ENCODE measurements at regions not wholly inside any gene's neighbourhood (a gene's known extent, or its start where the extent isn't known, plus 50 kb on each side); places are given as distances from the start of the nearest gene placed in this dataset.

DNA sequence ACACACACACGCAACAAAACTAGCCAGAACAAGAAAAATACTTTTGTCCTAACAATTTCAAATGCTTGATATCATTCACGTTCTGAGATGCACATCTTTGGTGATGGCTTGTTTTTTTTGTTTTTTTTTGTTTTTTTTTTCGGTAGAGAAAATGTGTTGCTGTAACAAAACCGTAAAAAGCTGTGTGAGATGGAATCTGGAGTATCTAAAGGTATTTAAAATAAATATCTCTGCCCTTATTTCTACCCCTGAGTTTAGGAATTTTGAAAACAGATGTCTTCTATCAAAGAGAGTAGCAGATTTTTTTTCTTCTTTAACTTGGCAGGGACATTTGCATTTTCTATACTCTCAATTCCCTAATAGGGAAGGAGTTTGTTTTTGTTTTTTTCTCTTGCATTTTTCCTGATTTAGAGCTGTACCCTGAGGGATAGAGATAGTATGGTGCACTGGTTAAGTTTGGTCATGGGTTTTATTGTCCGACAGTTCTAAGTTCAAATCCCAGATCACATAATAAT lies 446.6 kb downstream of the KLF5 start:
- no peaks in the 10 kb centered on the region for H3K4me1 ChIP-seq
- no peaks in the 10 kb centered on the region for H3K27me3 ChIP-seq (ENCODE audit: low read depth)
- no peak for DNase-seq (ENCODE audit: low spot score in 2 of 2)
- H3K4me3 ChIP-seq, result no peak overlapping the region
- no peaks in the 10 kb centered on the region for H3K9me3 ChIP-seq
- no peaks in the 10 kb centered on the region for H3K36me3 ChIP-seq (replicated peaks)
- in situ Hi-C loops (cut with MboI; ENCODE audit: low sequenced_read_pairs), result no loop called here

DNA sequence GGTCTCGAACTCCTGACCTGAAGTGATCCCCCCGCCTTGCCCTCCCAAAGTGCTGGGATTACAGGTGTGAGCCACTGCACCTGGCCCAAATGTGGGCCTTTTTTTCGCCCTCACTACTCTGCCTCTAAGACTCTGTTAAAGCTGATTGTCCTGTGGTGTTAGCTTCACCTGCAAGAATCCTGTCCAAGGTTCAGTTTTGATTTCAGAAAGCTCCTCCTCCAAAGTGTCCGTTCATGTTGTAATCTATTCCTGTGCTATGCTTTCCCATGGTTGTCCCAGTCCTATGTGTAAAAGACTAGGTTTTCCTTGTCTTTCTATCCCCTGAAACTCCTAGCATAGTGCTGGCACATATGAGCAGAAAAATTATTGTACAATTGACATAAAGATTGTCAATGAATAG lies 440.9 kb downstream of the KLF5 start:
- in situ Hi-C loops (cut with MboI; ENCODE audit: low sequenced_read_pairs), result no loop called here
- no peaks in the 10 kb centered on the region for H3K4me1 ChIP-seq
- H3K9me3 ChIP-seq, result no peaks in the 10 kb centered on the region
- no peak for DNase-seq (ENCODE audit: low spot score in 2 of 2)
- H3K27me3 ChIP-seq (ENCODE audit: low read depth), result no peaks in the 10 kb centered on the region
- H3K4me3 ChIP-seq, result no peak overlapping the region
- H3K36me3 ChIP-seq (replicated peaks), result no peaks in the 10 kb centered on the region

DNA sequence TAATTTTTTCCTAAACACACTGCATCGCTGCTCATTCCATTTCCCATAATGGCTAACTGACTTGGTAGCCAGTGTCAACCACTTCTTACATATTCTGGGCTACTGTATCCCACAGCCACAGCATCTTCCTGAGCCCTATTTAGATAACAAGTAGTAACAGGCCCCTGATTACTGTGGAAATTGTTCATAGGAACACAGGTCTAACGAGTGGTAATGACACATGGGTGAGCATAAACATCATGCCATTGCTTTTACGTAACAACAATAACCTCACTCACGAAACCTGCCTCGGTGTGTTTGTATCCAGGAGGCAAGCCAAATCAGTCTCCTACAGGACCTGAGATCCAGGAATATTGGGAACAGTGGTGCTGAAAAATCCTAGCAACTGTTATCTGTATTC lies 438.6 kb downstream of the KLF5 start:
- no peaks in the 10 kb centered on the region for H3K4me1 ChIP-seq
- DNase-seq (ENCODE audit: low spot score in 2 of 2), result no peak
- no peak overlapping the region for H3K4me3 ChIP-seq
- no peaks in the 10 kb centered on the region for H3K9me3 ChIP-seq
- no peaks in the 10 kb centered on the region for H3K36me3 ChIP-seq (replicated peaks)
- in situ Hi-C loops (cut with MboI; ENCODE audit: low sequenced_read_pairs), result no loop called here
- H3K27me3 ChIP-seq (ENCODE audit: low read depth), result no peaks in the 10 kb centered on the region

DNA sequence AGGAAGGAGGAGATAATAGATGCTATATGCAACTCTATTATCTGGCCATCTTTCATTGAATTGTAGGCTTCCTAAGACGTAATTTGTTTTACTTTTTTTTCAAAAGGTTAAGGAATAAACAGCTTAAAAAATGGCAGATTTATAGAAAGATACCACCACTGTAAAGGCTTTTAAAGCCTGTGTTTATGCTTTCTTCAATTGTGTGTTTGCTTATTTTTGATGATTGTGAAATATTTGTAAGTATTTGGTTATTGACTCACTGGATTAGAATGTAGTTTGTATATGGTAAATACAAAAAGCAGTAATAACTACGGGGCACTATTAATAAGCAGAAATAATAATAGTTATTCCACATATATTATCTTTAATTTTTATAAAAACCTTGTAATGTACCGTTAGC lies 437.9 kb downstream of the KLF5 start:
- no peak for DNase-seq (ENCODE audit: low spot score in 2 of 2)
- H3K4me1 ChIP-seq, result no peaks in the 10 kb centered on the region
- H3K36me3 ChIP-seq (replicated peaks), result no peaks in the 10 kb centered on the region
- in situ Hi-C loops (cut with MboI; ENCODE audit: low sequenced_read_pairs), result no loop called here
- H3K9me3 ChIP-seq, result no peaks in the 10 kb centered on the region
- no peak overlapping the region for H3K4me3 ChIP-seq
- no peaks in the 10 kb centered on the region for H3K27me3 ChIP-seq (ENCODE audit: low read depth)

DNA sequence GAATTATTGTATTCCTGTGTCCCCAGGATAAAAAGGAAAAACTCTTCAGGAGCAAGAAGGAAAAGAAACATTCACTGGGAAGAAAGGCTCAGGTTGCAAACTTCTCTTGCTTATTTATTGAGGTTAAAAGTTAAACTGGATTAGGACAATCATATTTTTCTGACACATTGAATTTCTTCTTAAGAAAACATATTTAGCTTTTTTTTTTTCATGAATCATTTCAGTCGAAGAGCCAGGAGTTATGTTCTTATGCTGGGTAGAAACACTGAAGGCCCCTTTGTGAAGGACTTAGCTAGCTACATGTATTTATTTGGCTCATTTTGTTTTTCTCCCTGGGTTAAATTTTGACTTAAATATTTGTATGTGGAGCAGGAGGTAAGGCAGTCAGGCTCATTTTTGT lies 434.0 kb downstream of the KLF5 start:
- Histone ChIP-seq H3K36me3 (replicated peaks) (no peaks in the 10 kb centered on the region), H3K4me3 (no peak overlapping the region), H3K27me3 (ENCODE audit: low read depth) (no peaks in the 10 kb centered on the region), H3K9me3 (0 out of 2 replicates have a peak, but pooled peaks cover 2% of the 10 kb centered on the region), H3K4me1 (no peaks in the 10 kb centered on the region)
- DNase-seq (ENCODE audit: low spot score in 2 of 2), result no peak
- in situ Hi-C loops (cut with MboI; ENCODE audit: low sequenced_read_pairs), result no loop called here

DNA sequence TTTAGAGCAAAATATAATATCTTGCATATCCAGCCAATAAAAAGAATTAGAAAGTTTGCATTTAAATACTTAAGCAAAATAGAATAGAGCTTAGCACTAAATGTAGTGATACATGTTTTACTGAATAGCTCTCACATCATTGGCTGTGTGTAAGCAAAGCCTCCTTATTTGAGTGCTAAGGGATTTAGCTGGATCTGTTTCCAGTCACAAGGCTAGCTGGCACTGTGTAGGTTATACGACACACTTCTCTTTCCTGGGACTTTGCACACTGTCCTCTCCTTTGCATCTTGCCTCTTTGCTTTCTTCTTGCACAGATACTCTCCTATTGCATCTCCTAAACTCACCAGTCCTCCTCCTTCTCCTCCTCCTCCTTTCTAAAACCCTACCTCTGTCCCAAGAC lies 423.8 kb downstream of the KLF5 start:
- Histone ChIP-seq H3K36me3 (replicated peaks) (no peaks in the 10 kb centered on the region), H3K9me3 (no peaks in the 10 kb centered on the region), H3K4me3 (no peak overlapping the region), H3K4me1 (no peaks in the 10 kb centered on the region), H3K27me3 (ENCODE audit: low read depth) (no peaks in the 10 kb centered on the region)
- in situ Hi-C loops (cut with MboI; ENCODE audit: low sequenced_read_pairs), result no loop called here
- no peak for DNase-seq (ENCODE audit: low spot score in 2 of 2)

DNA sequence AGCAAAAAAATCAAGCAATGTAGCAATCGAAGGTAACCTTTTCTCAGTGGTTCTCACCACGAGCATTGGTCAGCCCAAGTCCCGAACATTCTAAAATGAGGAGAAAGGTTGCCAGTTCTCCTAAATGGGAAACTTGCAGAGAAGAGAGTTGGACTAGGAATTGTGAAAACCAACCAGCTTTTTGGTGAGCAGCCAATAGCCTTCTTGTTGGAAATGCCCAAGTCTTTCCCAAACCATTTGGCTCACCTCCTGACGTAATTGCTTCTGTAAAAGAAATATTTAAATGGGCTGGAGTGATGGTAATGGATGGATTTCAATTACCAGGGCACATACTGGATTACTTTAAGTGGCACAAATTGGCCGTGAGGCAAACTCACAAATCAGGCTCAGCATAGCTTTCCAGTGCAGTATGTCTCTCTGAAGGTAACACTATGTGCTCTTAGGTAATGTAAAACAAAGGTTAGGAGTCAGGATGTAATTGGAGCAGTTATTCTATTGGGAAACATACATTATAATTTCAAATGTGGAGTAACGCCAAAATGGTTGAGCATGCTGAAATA lies 423.2 kb downstream of the KLF5 start:
- DNase-seq (ENCODE audit: low spot score in 2 of 2), result no peak
- in situ Hi-C loops (cut with MboI; ENCODE audit: low sequenced_read_pairs), result no loop called here
- Histone ChIP-seq H3K4me1 (no peaks in the 10 kb centered on the region), H3K36me3 (replicated peaks) (no peaks in the 10 kb centered on the region), H3K9me3 (no peaks in the 10 kb centered on the region), H3K27me3 (ENCODE audit: low read depth) (no peaks in the 10 kb centered on the region), H3K4me3 (no peak overlapping the region)

DNA sequence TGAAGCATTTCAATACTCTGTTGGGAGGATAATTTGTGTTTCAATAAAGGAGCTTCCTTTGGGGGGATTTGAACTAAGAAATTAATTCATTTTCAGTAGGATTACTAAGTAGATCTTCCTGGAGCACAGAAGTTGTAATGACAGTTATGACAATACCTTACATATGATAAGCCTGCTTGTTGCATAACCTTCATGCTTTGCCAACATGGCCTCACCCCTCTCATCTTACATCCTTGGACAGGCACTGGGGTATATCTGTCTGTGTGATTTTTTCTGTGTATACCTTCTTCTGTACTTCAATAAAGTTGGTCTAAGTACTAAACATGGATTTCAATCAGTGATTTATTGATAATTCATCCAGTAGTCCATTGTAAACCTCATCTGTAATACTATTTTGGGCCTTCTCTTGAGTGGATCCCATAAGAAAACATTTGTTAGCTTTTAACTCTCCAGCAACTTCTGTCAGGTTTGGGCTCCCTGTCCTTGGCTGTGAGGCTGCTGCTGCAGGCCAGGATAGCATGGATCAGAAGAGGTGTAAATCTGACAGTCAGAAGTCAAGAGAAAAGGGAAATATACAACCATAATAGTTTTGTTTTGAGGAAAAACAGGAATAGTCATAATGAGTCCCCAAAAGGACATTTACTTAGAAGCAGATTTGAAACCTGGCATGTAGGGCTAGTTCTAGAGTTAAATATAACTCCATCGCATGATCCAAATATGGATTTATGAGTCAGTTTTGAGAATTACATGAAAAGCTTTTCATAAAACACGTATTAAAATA lies 422.2 kb downstream of the KLF5 start:
- in situ Hi-C loops (cut with MboI; ENCODE audit: low sequenced_read_pairs), result no loop called here
- no peaks in the 10 kb centered on the region for H3K36me3 ChIP-seq (replicated peaks)
- H3K4me1 ChIP-seq, result no peaks in the 10 kb centered on the region
- no peaks in the 10 kb centered on the region for H3K27me3 ChIP-seq (ENCODE audit: low read depth)
- no peaks in the 10 kb centered on the region for H3K9me3 ChIP-seq
- no peak overlapping the region for H3K4me3 ChIP-seq
- DNase-seq (ENCODE audit: low spot score in 2 of 2), result no peak

DNA sequence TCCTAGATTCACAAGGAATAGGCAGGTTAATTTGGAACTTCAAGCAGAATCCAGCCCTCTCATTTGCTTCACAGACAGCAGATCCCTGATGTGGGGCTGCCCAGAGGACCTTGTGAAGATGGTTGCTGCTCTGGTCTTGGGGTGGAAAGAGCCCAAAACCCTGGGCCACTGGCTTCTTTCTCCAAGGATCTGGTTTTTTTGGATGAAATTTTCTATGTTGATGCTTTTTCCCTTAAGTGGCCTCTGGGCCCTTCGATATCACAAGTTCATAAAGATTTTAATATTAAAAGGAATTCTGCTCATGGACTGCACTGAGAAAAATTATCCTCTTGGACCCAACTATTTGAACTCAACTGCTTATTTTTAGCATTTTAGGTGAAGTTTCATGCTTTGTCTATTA lies 421.1 kb downstream of the KLF5 start:
- no peak for DNase-seq (ENCODE audit: low spot score in 2 of 2)
- Histone ChIP-seq H3K27me3 (ENCODE audit: low read depth) (no peaks in the 10 kb centered on the region), H3K4me1 (no peaks in the 10 kb centered on the region), H3K4me3 (no peak overlapping the region), H3K36me3 (replicated peaks) (no peaks in the 10 kb centered on the region), H3K9me3 (no peaks in the 10 kb centered on the region)
- in situ Hi-C loops (cut with MboI; ENCODE audit: low sequenced_read_pairs), result no loop called here

DNA sequence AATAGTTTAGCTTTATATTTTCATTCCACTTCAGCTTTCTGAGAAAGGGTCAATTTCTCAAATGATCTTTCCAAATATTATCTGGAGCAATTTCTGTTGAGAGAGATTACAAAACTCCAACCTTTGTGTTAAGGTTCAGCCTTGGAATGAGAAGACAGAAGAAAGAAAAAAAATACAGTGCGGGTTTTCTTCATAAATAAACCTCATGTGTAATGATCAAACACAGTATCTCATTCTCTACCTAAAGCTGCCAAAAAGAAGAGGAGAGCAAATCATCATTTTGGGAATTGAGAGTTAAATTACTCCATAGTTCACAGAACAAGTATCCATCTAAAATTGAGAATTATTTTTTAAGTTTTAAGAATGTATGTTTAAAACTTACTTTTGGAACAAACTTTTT lies 420.5 kb downstream of the KLF5 start:
- no peak for DNase-seq (ENCODE audit: low spot score in 2 of 2)
- Histone ChIP-seq H3K9me3 (no peaks in the 10 kb centered on the region), H3K4me3 (no peak overlapping the region), H3K36me3 (replicated peaks) (no peaks in the 10 kb centered on the region), H3K4me1 (no peaks in the 10 kb centered on the region), H3K27me3 (ENCODE audit: low read depth) (no peaks in the 10 kb centered on the region)
- in situ Hi-C loops (cut with MboI; ENCODE audit: low sequenced_read_pairs), result no loop called here

DNA sequence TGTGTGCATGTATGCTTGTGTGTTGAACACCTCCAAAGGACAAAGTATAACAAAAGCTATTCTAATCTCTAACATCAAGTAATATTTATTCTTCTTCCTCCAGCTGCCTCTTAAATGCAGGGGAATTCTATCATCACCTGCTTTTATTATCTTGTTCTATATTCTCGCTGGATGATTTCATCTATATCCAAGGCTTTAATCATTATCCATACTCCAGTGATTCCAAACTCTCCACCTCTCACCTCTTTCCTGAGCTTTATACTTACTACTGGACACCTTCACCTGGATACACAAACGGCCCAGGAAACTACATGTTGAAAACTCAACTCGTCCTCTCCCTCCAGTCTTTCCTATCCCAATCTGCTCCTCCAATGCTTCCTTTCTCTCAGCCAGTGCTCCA lies 418.6 kb downstream of the KLF5 start:
- DNase-seq (ENCODE audit: low spot score in 2 of 2), result no peak
- H3K4me3 ChIP-seq, result no peak overlapping the region
- in situ Hi-C loops (cut with MboI; ENCODE audit: low sequenced_read_pairs), result no loop called here
- no peaks in the 10 kb centered on the region for H3K36me3 ChIP-seq (replicated peaks)
- no peaks in the 10 kb centered on the region for H3K4me1 ChIP-seq
- no peaks in the 10 kb centered on the region for H3K9me3 ChIP-seq
- H3K27me3 ChIP-seq (ENCODE audit: low read depth), result no peaks in the 10 kb centered on the region

DNA sequence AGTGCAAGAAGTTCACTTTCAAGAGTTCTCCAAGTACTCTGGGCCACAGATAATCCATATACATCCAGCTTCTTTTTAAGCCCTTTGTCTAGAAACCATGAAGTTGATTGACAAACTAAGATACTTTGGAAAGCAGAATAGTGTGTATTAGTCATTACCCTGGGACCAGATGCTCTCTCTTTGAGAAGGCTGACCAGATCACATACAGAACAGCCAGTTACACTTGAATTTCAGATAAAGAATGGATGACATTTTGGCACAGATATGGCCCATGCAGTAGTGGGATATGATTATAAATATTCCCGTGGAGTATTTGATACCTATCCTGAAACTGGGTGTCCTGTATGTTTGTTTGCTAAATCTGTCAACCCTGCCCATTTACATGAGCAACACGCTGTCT lies 414.2 kb downstream of the KLF5 start:
- in situ Hi-C loops (cut with MboI; ENCODE audit: low sequenced_read_pairs), result no loop called here
- Histone ChIP-seq H3K4me3 (no peak overlapping the region), H3K27me3 (ENCODE audit: low read depth) (no peaks in the 10 kb centered on the region), H3K9me3 (no peaks in the 10 kb centered on the region), H3K36me3 (replicated peaks) (no peaks in the 10 kb centered on the region), H3K4me1 (no peaks in the 10 kb centered on the region)
- no peak for DNase-seq (ENCODE audit: low spot score in 2 of 2)

DNA sequence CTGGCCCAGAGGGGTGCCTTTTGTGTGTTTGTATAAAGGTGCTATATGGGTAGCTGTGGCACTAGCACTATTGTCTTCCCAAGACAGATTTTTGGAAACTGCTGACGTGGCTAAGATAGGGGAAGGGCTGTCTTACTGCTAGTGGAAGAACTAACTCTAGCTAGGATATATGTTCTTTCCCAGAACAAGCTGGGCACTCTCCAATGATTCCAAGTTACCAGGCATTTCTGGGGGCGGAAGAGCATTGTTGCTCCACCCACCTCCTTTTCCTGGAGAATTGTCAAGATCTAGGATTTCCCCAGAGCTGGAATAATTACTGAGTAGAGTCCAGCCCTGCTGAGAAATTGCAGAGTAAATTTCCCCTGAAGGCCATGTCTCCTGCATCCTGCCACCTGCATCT lies 408.3 kb downstream of the KLF5 start:
- Histone ChIP-seq H3K36me3 (replicated peaks) (no peaks in the 10 kb centered on the region), H3K27me3 (ENCODE audit: low read depth) (no peaks in the 10 kb centered on the region), H3K4me1 (no peaks in the 10 kb centered on the region), H3K9me3 (no peaks in the 10 kb centered on the region), H3K4me3 (no peak overlapping the region)
- DNase-seq (ENCODE audit: low spot score in 2 of 2), result no peak
- in situ Hi-C loops (cut with MboI; ENCODE audit: low sequenced_read_pairs), result no loop called here

DNA sequence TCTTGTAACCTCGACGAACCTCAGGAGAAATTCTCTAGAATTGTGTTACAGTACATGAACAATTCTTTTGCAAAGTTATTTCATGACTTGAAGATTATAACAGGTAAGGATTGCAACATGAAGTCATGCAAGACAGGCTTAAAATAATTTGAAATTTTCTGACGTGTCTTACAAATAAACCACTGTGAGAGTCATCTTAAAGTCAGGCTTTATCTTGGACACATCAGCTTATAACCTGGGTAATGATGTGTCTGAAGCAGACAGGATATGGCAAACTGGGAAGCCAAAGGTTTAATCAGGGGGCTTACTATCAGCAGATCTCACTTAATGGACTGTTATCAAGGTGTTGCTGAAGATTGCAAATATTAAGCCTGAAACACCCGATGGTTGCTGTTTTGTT lies 407.8 kb downstream of the KLF5 start:
- H3K36me3 ChIP-seq (replicated peaks), result no peaks in the 10 kb centered on the region

DNA sequence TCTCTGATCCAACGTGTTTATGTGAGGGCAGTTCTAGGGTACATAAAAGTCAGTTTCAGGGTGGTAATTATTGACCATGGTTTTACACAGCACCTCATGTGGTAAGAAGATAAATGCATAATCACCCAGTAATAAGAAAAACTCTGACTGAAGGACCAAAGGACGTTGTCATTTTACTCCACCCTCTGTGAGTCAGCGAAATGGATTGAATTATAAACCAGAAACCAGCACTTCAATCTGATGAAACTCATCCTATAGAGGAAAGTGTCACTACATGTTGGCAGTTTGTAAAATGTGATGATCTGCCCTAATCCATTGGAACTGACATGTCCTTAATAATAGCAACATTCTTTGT lies 406.8 kb downstream of the KLF5 start:
- H3K9me3 ChIP-seq, result no peaks in the 10 kb centered on the region
- H3K4me3 ChIP-seq, result no peak overlapping the region
- no peaks in the 10 kb centered on the region for H3K36me3 ChIP-seq (replicated peaks)
- in situ Hi-C loops (cut with MboI; ENCODE audit: low sequenced_read_pairs), result no loop called here
- no peak for DNase-seq (ENCODE audit: low spot score in 2 of 2)
- H3K4me1 ChIP-seq, result no peaks in the 10 kb centered on the region
- no peaks in the 10 kb centered on the region for H3K27me3 ChIP-seq (ENCODE audit: low read depth)

More for the DNA sequence above, 407.8 kb downstream of the KLF5 start:
- no peaks in the 10 kb centered on the region for H3K9me3 ChIP-seq
- no peak for DNase-seq (ENCODE audit: low spot score in 2 of 2)
- in situ Hi-C loops (cut with MboI; ENCODE audit: low sequenced_read_pairs), result no loop called here
- H3K4me3 ChIP-seq, result no peak overlapping the region
- H3K4me1 ChIP-seq, result no peaks in the 10 kb centered on the region
- H3K27me3 ChIP-seq (ENCODE audit: low read depth), result no peaks in the 10 kb centered on the region
